ENCODE measurements at regions not wholly inside any gene's neighbourhood (a gene's known extent, or its start where the extent isn't known, plus 50 kb on each side); places are given as distances from the start of the nearest gene placed in this dataset.

DNA sequence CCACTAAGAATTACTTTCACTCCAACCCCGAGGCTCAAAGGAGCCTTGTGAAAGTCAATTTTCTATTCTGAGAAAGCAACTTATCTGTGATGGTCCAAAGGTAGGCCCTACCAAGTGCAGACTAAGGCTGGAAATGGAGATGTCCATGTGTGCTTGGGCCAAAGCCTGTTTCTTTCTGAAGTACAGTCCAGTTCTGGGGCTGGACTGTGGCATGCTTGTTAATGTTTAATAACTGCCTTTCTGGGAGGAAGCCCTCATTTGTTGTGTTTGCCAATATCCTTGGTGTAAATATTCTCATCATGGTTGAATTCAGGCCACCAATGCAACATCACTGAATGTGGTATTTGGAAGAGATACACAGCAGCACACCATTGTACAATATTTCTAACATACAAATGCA lies 182.3 kb upstream of the BCL6 start:
- intact Hi-C loops (cut with DNase I; ENCODE audit: low total_unique reads) = no loop called here
- no peak overlapping the region for H3K27ac ChIP-seq
- H3K36me3 ChIP-seq = no peaks in the 10 kb centered on the region
- H3K27me3 ChIP-seq = no peaks in the 10 kb centered on the region
- TF ChIP-seq CTCF (IDR thresholded peaks at IDR 0.05) = no peak
- H3K4me1 ChIP-seq = no peaks in the 10 kb centered on the region
- peaks cover 0 to 5% (median 4%) of the 10 kb centered on the region in 3 donors for H3K9me3 ChIP-seq
- no peak for DNase-seq
- no peak overlapping the region for H3K4me3 ChIP-seq

DNA sequence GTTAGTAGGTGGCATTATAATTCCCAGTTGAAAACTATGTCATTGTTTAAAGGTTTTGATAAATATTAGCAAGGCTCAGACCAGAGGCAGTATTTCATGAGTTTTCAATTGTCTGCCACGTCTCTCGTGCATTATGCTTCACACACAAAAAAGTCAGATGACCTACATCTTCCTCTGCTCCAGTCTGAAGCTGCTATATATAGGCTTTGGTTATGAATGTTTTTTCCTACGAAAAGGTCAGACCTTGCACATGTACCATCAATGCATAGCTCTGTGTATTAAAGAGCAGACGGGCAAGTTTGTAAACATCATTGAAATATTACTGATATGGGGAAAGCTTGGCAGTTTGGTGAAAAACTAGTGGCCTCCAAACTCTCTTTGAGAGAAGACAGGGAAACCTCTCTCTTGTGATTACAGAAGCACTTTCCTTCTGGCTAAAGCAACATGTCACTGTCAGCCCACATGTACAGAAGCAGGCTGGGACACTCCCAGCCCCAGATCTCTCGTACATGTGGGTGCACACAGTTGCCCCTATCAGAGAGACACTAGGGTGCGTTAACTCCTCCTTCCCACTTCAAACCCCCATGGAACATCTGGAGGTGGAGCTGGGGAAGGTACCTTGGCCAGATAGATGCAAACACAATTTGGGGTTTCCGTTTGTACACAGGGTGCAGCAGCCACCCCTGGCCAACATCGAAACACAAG lies 184.0 kb upstream of the BCL6 start:
- H3K9me3 ChIP-seq = peaks cover 0 to 5% (median 4%) of the 10 kb centered on the region in 3 donors
- intact Hi-C loops (cut with DNase I; ENCODE audit: low total_unique reads) = no loop called here
- H3K4me1 ChIP-seq = no peaks in the 10 kb centered on the region
- H3K4me3 ChIP-seq = no peak overlapping the region
- TF ChIP-seq CTCF (IDR thresholded peaks at IDR 0.05) = no peak
- H3K27ac ChIP-seq = no peak overlapping the region
- no peak for DNase-seq
- H3K36me3 ChIP-seq = no peaks in the 10 kb centered on the region
- H3K27me3 ChIP-seq = no peaks in the 10 kb centered on the region

- no peak overlapping the region for H3K27ac ChIP-seq
- intact Hi-C loops (cut with DNase I; ENCODE audit: low total_unique reads) = no loop called here
These were observed 184.8 kb upstream of the BCL6 start for GRCh38 chr3:187930021-187930420.

GRCh38 chr3:187931101-187931500 lies 185.8 kb upstream of the BCL6 start:
- Histone ChIP-seq H3K27ac (no peak overlapping the region), H3K4me1 (no peaks in the 10 kb centered on the region), H3K4me3 (no peak overlapping the region), H3K36me3 (no peaks in the 10 kb centered on the region), H3K27me3 (no peaks in the 10 kb centered on the region), H3K9me3 (no peaks in the 10 kb centered on the region)
- no peak for TF ChIP-seq CTCF (IDR thresholded peaks at IDR 0.05)
- intact Hi-C loops (cut with DNase I; ENCODE audit: low total_unique reads) = no loop called here
- DNase-seq = no peak

More at GRCh38 chr3:187930021-187930420, 184.8 kb upstream of the BCL6 start:
- TF ChIP-seq CTCF (IDR thresholded peaks at IDR 0.05) = no peak
- Histone ChIP-seq H3K4me1 (no peaks in the 10 kb centered on the region), H3K27me3 (no peaks in the 10 kb centered on the region), H3K36me3 (no peaks in the 10 kb centered on the region), H3K4me3 (no peak overlapping the region), H3K9me3 (no peaks in the 10 kb centered on the region)
- DNase-seq = no peak

- TF ChIP-seq CTCF (IDR thresholded peaks at IDR 0.05) = no peak
- no peaks in the 10 kb centered on the region for H3K4me1 ChIP-seq
- intact Hi-C loops (cut with DNase I; ENCODE audit: low total_unique reads) = no loop called here
- H3K4me3 ChIP-seq = no peak overlapping the region
- no peaks in the 10 kb centered on the region for H3K36me3 ChIP-seq
- no peaks in the 10 kb centered on the region for H3K27me3 ChIP-seq
- DNase-seq = no peak
- no peak overlapping the region for H3K27ac ChIP-seq
- no peaks in the 10 kb centered on the region for H3K9me3 ChIP-seq
These were observed 186.6 kb upstream of the BCL6 start for GRCh38 chr3:187931770-187932278.
